Neural crest cell (in vitro differentiated cells): ENCODE measurements at regions not wholly inside any gene's neighbourhood (a gene's known extent, or its start where the extent isn't known, plus 50 kb on each side); places are given as distances from the start of the nearest gene placed in this dataset.
"Not testable (repeated sequence)": the region's sequence is repeated elsewhere in the genome, so short reads cannot be mapped to it uniquely, and the experiment has no call there.

Source experiments
- DNase-seq: peaks from one replicate; pipeline ENCODE4 v3.0.0; 2021; ENCODE audit warnings: low read depth, mixed read lengths, low spot score
- H3K27ac Mint-ChIP-seq: one replicate; pipeline ENCODE4 v1.8.0; 2021; ENCODE audit warnings: mild to moderate bottlenecking, mixed read lengths; ENCODE audit not compliant: unreplicated experiment
- H3K27me3 Mint-ChIP-seq: 2 replicates; pipeline ENCODE4 v1.8.0; 2021; ENCODE audit warnings: low read depth, mild to moderate bottlenecking, mixed read lengths
- H3K36me3 Mint-ChIP-seq: 2 replicates; pipeline ENCODE4 v1.8.0; 2021; ENCODE audit warnings: low read depth, mild to moderate bottlenecking, mixed read lengths
- H3K4me1 Mint-ChIP-seq: 2 replicates; pipeline ENCODE4 v1.8.0; 2021; ENCODE audit warnings: mixed read lengths
- H3K4me3 Mint-ChIP-seq: one replicate; pipeline ENCODE4 v1.8.0; 2021; ENCODE audit warnings: mild to moderate bottlenecking, mixed read lengths
- H3K9me3 Mint-ChIP-seq: 2 replicates; pipeline ENCODE4 v1.8.0; 2021; ENCODE audit warnings: mixed read lengths
- CTCF ChIP-seq: fragments of 200-600 bp; sonication (generic); conservative IDR thresholded peaks from 2 replicates; pipeline ENCODE4 v1.5.0; 2021; ENCODE audit warnings: antibody characterized with exemption, mild to moderate bottlenecking

- no peak for TF ChIP-seq CTCF
- H3K4me3 Mint-ChIP-seq: no peak overlapping the region
- no peaks in the 10 kb centered on the region for H3K9me3 Mint-ChIP-seq
- peaks cover 8% of the 10 kb centered on the region for H3K4me1 Mint-ChIP-seq
- H3K27me3 Mint-ChIP-seq: no peaks in the 10 kb centered on the region
- H3K27ac Mint-ChIP-seq: no peak overlapping the region
- DNase-seq: no peak
- no peaks in the 10 kb centered on the region for H3K36me3 Mint-ChIP-seq
Measured at GRCh38 chr10:77726732-77727131, 89.1 kb upstream of the KCNMA1 start.

GRCh38 chr10:77726301-77726700 is 88.7 kb upstream of the KCNMA1 start:
- no peaks in the 10 kb centered on the region for H3K27me3 Mint-ChIP-seq
- no peaks in the 10 kb centered on the region for H3K9me3 Mint-ChIP-seq
- no peak for DNase-seq
- no peak for TF ChIP-seq CTCF
- H3K4me1 Mint-ChIP-seq: peaks cover 8% of the 10 kb centered on the region
- no peak overlapping the region for H3K4me3 Mint-ChIP-seq
- H3K27ac Mint-ChIP-seq: no peak overlapping the region
- no peaks in the 10 kb centered on the region for H3K36me3 Mint-ChIP-seq

DNA sequence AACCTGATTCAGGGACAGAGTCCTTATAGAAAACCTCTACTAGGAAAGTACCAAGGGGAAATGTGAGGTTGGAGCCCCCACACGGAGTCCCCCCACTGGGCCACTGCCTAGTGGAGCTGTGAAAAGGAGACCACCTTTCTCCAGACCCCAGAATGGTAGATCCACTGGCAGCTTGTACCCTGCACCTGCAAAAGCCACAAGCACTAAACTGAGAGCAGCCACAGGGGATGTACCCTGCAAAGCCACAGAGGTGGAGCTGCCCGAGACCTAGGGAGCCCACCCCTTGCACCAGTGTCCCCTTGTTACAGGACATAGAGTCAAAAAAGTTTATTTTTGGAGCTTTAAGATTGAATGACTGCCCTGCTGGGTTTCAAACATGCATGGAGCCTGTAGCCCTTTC is 87.2 kb upstream of the KCNMA1 start:
- DNase-seq: no peak
- H3K27ac Mint-ChIP-seq: no peak overlapping the region
- H3K4me1 Mint-ChIP-seq: peaks cover 8% of the 10 kb centered on the region
- no peak overlapping the region for H3K4me3 Mint-ChIP-seq
- H3K9me3 Mint-ChIP-seq: no peaks in the 10 kb centered on the region
- H3K36me3 Mint-ChIP-seq: no peaks in the 10 kb centered on the region
- no peaks in the 10 kb centered on the region for H3K27me3 Mint-ChIP-seq
- TF ChIP-seq CTCF: no peak

DNA sequence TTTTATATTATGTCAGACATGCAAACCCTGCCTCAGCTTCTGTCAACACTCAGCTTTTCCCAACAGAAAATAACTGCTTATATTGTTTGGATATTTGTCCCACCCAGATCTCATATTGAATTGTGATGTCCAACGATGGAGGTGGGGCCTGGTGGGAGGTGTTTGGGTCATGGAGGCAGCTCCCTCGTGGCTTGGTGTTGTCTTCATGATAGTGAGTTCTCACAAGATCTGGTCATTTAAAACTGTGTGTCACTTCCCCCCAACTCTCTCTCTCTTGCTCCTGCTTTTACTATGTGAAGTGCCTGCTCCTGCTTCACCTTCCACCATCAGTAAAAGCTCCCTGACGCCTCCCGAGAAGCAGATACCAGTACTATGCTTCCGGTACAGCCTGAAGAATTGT is 85.8 kb upstream of the KCNMA1 start:
- H3K27ac Mint-ChIP-seq: no peak overlapping the region
- no peak for TF ChIP-seq CTCF

GRCh38 chr10:77722956-77723355 is 85.3 kb upstream of the KCNMA1 start:
- not testable (repeated sequence) for H3K36me3 Mint-ChIP-seq, H3K4me3 Mint-ChIP-seq, DNase-seq

More for the DNA sequence above, 85.8 kb upstream of the KCNMA1 start:
- Mint-ChIP-seq H3K4me3 (no peak overlapping the region), H3K4me1 (peaks cover 14% of the 10 kb centered on the region), H3K9me3 (no peaks in the 10 kb centered on the region), H3K27me3 (no peaks in the 10 kb centered on the region), H3K36me3 (no peaks in the 10 kb centered on the region)
- no peak for DNase-seq

DNA sequence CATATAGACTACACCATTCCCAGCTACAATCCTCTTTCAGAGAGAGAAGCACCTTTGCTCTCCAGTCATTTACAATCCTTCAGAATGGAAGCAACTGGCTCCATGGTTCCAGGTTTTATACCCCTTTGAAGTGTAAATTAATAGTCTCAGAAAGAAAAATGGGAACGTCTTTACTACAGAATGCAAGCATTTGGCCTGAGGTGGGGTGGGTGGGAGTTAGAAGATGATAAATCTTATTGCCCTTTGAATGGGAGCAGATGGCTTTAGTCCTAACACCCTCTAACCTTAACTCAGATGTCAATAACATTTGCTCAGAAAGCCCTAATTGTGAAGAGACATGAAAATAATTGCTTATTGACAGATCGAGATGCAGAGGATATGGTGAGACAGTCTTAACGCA is 84.2 kb upstream of the KCNMA1 start:
- no peaks in the 10 kb centered on the region for H3K9me3 Mint-ChIP-seq
- no peak for TF ChIP-seq CTCF
- H3K4me1 Mint-ChIP-seq: peaks cover 19% of the 10 kb centered on the region
- no peak for DNase-seq
- no peaks in the 10 kb centered on the region for H3K36me3 Mint-ChIP-seq
- no peaks in the 10 kb centered on the region for H3K27me3 Mint-ChIP-seq
- H3K27ac Mint-ChIP-seq: no peak overlapping the region
- no peak overlapping the region for H3K4me3 Mint-ChIP-seq

More at GRCh38 chr10:77722956-77723355, 85.3 kb upstream of the KCNMA1 start:
- not testable (repeated sequence) for H3K27me3 Mint-ChIP-seq, H3K9me3 Mint-ChIP-seq, H3K27ac Mint-ChIP-seq
- peaks cover 14% of the 10 kb centered on the region for H3K4me1 Mint-ChIP-seq
